Activated CD4-positive, alpha-beta T cell treated with anti-CD3 and anti-CD28 coated beads for 48 hours (primary cell): ENCODE measurements at regions not wholly inside any gene's neighbourhood (a gene's known extent, or its start where the extent isn't known, plus 50 kb on each side); places are given as distances from the start of the nearest gene placed in this dataset.
"Not testable (repeated sequence)": the region's sequence is repeated elsewhere in the genome, so short reads cannot be mapped to it uniquely, and the experiment has no call there.

ENCODE experiments used
- DNase-seq: peaks from one replicate; pipeline ENCODE4 v3.0.0-alpha.2; 2020

DNA sequence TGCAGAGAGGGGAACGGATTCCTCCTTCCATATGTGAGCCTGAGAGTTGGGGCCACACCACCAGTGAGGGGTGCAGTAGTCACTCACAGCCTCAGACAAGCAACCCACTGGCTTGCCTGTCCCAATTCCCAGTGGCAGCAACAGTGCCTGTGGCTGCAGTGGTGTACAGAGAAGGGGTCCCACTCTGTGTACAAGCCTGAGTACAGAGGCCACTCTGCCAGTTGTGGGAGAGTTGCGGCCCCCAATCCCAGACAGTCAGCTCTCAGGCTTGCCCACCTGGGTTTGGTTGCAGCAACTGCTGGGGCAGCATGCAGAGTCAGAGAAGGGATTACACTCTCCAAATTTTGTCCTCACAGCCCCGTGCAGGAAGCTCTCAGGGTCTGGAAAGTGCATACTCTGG, 133.2 kb upstream of the RFX3 start:
- no peak for DNase-seq

DNA sequence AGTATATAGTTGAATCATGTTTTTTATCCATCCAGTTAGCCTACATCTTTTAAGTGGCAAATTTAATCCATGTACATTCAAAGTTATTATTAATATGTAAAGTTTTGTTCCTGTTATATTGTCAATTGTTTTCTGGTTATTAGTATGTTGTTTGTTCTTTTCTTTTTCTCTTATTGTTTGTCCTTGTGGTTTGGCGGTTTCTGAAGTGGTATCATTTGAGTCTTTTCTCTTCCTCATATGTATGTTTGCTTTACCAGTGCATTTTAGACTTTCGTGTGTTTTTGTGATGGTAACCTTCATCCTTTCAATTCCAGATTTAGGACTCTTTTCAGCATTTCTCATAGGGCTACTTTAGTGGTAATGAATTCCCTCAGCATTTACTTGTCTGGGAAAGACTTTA, 130.4 kb upstream of the RFX3 start:
- DNase-seq = no peak

DNA sequence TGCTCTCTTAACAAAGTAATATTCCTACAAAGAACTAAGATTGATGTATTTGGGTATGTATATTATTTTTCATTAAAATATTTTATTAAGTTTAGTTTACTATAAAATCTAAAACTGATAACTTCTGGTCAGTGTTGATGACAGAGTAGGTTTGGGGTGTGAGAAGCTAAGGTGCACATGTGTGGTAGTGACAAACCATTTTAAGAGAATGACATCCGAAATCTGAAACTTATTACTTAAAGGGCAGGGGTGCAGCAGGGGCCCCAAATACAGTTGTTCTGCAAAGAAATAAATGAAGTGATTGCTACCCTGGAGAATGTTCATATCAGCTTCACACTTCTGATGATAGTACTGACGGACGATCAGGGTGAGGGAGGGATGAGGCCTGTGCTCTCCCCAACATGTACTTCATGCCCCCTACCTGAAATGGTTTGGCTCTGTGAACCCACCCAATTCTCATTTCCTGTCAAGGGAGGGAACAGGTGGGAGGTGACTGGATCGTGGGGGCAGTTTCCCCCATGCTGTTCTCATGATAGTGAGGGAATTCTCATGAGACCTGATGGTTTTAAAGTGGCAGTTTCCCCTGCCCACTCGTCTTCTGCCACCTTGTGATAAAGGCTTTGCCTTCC, 125.3 kb upstream of the RFX3 start:
- DNase-seq = no peak

DNA sequence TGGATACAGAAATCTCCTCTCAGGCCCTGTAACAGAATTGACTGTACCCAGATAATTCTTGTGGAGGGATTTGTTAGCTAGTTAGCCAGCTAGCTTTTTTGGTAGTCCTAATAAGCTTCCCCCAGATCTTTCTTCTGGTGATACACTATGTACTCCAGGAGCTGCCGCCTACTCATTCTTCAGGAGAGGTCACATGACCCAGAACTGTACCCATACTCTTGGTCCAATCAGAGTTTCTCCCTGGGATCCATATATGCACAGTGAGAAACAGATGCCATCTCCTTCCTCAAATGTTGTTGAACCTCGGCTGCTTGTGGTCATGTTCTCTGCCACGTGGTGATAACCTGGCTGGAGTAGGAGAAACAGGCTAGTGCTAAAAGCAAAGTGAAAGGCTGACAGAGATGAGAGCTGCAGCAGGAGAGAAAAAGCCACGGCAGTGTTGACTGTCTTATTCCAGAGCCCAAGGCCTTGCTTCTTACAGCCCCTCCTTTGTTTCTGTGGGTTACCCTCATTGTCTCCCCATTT, 123.0 kb upstream of the RFX3 start:
- DNase-seq = no peak

- DNase-seq = no peak
Measured at GRCh38 chr9:3648266-3648665, 122.5 kb upstream of the RFX3 start.

- DNase-seq = no peak
Measured at GRCh38 chr9:3647652-3648051, 121.9 kb upstream of the RFX3 start.

DNA sequence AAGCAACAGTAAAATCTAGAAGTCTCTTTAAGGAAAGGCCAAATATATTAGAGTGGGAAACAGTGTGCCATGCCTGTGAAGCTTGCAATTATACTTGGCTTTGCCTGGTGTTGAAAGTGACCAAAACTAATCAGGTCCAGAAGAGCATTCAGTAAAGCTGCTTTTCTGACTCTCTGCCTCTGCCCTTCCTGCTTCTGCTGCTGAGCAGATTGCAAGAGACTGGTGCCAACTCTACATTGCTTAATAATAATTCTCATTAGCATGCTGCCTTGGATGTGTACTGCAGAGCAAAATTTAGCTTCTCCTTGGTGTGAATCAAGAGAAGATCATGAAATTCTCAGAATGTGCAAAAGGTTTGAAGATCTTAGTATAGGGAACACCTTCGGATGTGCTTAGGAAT, 120.4 kb upstream of the RFX3 start:
- no peak for DNase-seq

GRCh38 chr9:3642075-3642474, 116.3 kb upstream of the RFX3 start:
- not testable (repeated sequence) for DNase-seq

- no peak for DNase-seq
Measured at GRCh38 chr9:3629495-3629894, 103.7 kb upstream of the RFX3 start.

DNA sequence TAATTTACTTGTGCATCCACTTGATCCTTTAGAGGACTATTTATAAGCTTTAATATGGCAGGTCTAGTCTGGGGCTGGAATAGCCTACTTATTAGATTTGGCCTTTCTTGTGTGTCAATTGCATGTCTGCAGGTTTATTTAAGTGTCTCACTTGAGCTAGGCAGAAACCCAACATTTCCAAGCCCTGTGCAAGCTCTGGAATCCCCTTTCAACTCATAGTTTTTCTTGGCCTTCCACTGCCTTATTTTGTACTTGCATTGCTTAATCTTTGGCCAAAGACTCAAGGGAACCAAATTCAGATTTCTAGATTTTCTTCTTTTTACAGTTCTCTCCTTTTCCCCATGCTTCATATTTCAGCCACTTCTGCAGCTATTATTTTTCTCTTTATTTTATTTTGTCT, 102.4 kb upstream of the RFX3 start:
- DNase-seq = no peak

GRCh38 chr9:3608011-3608410, 82.2 kb upstream of the RFX3 start:
- DNase-seq = no peak

GRCh38 chr9:3600672-3601071, 74.9 kb upstream of the RFX3 start:
- DNase-seq = no peak

GRCh38 chr9:3597792-3598191, 72.0 kb upstream of the RFX3 start:
- DNase-seq = no peak

DNA sequence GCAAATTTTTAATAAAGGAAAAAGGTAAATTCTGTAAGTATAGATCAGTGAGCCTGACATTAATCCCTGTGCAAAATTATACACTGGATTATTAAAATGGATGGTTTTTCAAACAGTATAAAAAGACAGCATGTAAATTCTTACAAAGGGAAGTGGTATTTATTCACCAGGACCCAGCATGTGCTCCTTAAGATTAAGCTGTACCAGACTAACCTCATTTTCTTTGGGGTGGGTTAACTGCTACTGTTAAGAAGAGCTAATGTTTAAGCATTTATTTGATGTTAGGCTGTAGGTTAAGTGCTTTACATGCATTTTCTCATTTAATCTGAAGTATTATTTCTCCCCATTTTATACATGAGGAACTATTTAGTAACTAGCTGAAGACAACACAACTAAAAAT, 60.3 kb upstream of the RFX3 start:
- no peak for DNase-seq

DNA sequence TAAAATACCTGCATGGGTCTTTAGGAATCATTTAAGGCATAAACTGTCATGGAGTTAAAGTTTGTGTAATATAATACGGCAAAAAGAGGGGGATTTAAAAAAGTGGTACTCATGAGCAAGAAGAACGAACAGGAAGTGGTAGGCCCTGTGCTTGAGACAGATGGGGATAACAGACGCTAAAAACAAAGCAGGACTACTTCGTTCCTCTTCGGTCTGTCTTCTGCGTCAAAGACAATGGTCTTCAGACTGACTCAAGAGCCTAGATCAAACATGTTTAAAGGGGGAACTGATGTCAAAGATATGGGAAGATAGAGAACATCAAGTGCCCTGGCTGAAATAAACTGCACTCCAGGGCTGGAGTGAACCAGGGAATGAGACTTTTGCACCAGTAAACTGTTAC, 59.8 kb upstream of the RFX3 start:
- no peak for DNase-seq

DNA sequence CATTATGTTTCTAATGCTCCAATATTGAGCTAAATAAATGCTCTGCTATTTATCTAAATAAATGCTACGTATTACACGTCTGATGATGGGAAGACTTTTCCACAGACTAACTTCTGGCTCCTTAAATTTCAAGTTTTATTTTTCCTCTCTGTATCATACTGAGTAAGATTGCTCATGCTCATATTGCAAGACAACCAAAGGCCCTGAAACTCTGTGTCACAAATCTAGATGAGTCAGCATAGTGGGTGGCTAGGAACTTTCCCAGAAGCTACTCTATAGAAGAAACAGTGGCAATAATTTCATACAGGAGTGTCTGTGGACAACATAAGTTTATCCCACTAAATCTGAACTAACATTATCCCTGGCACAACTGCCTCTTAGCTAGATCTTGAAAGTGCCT, 53.0 kb upstream of the RFX3 start:
- peak; percentile 34 for DNase-seq

- DNase-seq = no peak
Measured at GRCh38 chr9:3576328-3576727, 50.5 kb upstream of the RFX3 start.

GRCh38 chr9:3575821-3576220, 50.0 kb upstream of the RFX3 start:
- no peak for DNase-seq
